Stimulated activated CD4-positive, alpha-beta T cell treated with anti-CD3 and anti-CD28 coated beads, Interleukin-15, amount 100 ng/mL, for 1 hour (primary cell): ENCODE measurements at regions not wholly inside any gene's neighbourhood (a gene's known extent, or its start where the extent isn't known, plus 50 kb on each side); places are given as distances from the start of the nearest gene placed in this dataset.

Experiments used
- DNase-seq, 2 donors: peaks; one replicate each; pipeline ENCODE4 v3.0.0-alpha.2; 2020; ENCODE audit warnings: low read depth in 1 of 2, low spot score in 1 of 2

DNA sequence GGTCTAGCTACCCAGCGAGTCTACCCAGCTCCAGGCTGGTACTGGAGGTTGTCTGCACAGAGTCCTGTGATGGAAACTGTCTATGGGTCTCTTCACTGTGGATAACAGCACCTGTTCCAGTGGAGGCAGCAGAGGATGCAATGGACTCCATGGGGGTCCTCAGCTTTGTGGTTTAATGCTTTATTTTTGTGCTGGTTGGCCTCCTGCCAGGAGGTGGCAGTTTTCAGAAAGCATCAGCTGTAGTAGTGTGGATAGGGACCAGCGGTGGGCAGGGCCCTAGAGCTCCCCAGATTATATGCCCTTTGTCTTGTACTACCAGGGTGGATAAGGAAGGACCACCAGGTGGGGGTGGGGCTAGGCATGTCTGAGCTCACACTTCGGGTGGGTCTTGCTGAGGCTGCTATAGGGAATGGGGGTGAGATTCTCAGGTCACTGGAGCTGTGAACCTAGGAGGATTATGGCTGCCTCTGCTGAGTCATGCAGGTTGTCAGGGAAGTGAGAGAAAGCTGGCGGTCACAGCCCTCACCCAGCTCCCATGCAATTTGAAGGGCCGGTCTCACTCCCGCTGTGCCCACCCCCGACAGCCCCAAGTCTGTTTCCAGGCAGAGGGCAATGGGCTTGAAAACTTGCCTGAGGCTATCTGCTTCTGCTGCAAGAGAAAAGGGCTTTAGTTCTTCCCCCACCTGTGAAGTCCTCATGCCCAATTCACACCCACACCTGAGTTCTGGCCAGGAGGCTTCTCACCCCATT is 397.1 kb downstream of the TLE1 start:
- DNase-seq, result no peak

DNA sequence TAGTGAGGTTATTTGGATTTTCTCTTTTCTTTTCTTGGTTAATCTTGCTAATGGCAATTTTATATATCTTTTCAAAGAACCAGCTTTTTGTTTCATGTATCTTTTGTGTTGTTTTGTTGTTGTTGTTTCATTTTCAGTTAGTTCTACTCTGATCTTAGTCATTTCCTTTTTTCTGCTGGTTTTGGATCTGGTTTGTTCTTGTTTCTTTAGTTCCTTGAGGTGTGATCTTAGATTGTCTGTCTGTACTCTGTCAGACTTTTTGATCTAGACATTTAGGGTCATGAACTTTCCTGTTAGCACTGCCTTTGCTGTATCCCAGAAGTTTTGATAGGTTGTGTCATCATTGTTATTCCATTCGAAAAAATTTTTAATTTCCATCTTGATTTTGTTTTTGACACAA is 399.7 kb downstream of the TLE1 start:
- no peak for DNase-seq

DNA sequence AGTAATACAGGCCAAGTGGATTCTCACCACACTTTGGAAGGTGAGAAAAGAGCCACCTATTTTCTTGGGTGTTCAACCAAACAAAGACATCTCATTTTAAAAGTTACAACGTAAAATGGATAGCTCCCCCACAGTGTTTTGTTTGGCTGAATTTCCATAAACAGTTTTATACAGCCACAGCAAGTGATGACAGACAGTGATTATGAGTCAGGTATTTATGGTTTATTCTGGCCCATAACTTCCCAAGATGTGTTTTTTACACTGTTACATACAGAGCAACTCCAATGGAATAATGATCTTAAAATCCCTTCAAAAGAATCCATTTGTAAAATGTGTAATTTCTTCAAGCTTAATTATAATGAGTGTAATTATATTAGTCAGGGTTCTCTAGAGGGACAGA is 421.3 kb downstream of the TLE1 start:
- DNase-seq, result no peak

DNA sequence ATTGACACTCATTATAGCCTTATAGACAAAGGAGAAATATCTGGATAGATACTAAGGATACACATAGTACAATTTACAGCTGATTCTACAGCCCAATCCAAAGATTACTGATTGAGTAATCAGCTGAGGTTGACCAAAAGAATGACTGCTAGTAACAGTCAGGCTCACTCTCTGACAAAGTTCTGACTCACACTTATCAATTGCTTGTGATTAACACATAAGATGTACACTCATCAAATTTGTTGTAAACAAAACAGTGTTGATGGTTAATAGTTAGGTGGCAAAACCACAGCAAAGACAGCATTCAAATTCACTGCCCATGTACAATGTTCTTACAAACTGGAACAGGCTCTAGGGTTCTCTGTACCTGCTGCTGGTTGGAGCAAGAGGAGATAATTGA is 422.7 kb downstream of the TLE1 start:
- no peak for DNase-seq

DNA sequence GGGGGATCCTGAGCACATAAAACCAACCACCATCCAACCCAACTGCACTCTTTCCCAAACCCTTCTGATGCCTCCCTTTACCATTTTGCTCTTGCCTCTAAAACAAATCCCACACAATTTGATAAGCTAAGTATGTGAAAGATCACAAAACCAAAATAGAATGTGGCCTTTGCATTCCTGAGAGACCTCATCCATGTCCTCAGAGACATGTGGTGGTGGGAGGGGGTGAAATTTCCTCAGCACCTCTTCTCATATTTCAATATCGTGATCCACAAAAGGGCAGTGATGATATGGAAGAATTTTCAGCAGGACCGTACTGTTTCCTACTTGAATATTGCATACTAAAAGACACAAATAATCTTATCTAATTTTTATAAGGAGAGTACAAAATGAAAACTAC is 423.3 kb downstream of the TLE1 start:
- DNase-seq, result no peak

DNA sequence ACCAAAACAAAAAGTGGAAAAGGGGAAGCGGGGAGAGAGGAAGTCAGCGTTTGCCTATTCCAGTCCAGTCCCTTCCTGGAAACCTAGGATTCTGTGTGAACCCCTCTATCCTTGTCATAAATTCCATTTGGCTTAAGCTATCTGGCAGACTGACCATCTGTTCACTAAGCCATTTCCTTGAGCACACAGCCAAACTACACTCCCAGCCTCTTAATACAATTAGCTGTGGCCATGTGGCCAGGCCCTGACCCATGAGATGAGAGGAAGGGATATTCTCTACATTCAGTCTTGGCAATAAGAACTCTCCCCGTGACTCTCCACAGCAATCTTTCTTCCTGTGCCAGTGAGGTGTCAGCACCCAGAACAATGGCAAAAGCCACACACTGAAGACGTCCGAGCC is 424.8 kb downstream of the TLE1 start:
- no peak for DNase-seq

DNA sequence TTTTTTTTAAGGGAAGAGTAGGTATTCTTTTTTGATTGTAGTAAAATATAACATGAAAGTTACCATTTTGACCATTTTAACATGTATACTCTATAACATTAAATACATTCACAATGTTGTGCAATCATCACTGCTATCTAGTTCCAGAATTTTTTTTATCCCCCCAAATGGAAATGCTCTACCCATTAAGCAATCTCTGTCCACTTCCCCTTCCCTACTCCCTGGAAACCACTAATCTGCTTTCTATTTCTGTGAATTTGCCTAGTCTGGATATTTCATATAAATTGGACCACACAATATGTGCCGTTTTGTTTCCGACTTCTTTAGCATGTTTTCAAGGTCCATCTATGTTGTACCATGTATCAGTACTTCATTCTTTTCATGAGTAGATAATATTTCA is 429.5 kb downstream of the TLE1 start:
- DNase-seq, result no peak

DNA sequence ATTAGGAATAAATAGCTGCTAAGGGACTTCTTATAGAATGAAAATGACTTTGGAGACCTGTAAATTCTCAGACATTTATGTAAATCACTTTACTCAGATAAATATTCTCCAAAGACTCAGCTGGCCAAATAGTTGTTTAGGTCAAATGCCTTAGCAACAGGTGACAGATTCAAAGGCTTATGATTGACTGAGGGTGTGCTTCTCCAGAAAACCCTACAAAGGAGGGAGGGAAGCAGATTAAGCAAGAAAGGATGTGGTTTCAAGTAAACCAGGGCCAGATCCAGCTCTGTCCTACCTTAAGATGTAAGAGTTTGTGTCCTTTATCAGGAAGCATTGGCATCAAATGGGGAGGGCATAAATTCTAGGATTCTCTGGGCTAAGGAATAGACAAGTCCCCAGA is 433.0 kb downstream of the TLE1 start:
- no peak for DNase-seq

DNA sequence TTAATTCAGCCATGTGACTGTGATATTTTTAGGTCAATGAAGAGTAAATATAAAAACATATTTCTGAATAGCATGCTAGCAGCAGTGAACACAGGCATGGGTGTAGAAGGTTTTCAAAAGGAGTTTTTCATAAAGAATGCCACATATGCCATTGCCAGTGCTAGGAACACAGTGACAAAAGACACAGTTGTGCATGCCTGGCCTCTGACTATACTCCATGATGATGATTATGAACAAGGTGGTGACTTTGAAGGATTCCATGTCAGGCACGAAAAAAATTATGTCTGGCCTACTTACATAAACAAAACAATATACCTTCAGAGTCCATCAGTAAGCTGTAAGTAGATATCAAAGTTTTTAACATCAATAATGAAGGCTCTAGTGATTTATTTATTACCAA is 438.7 kb downstream of the TLE1 start:
- DNase-seq, result no peak

DNA sequence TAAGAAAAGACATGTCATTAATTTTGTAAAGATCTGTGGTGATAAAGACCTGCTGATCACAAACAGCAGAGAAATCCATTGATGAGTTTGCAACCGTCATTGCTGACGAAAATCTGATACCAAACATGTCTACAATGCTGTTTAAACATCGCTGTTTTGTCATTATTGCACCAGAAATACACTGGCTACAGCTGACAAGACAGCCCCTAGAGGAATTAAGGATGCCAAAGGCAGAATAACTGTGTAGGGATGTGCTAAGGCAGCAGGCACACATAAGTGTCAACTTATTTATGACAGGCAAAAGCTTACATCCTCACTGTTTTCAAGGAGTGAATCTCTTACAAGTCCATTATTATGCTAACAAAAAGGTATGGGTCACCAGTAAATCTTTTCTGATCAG is 439.3 kb downstream of the TLE1 start:
- DNase-seq, result no peak

DNA sequence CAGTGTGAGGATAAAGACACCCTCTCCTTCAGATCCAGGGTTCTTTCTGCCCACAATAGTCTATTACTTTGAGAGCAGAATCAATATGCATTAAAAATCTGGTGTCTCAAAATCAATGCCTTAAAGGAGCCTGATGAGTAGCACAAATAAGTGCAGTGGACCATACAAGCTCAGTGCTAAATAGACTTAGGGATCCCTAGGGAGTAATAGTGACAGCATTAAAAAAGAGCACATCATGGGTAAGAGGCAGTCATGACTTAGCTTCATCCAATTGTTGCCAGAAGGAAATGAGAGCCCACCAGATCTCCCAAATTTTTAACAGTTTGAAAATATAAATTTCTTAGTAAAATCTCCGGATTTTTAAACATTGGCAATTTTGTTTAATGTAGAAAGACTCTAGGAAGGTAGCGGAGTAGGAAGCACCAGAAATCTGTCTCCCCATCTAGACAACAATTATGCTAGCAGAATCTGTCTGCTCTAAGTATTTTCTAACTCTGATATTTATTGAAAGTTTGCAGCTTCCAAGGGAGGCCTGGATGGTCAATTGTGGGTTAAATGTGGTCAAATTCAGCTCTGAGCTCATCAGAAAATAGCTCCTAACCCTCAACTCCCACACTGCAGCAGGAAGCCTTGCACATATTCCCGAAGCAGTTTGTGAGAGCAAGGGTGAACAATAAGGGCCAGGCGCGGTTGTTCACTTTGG is 443.9 kb downstream of the TLE1 start:
- DNase-seq, result no peak

DNA sequence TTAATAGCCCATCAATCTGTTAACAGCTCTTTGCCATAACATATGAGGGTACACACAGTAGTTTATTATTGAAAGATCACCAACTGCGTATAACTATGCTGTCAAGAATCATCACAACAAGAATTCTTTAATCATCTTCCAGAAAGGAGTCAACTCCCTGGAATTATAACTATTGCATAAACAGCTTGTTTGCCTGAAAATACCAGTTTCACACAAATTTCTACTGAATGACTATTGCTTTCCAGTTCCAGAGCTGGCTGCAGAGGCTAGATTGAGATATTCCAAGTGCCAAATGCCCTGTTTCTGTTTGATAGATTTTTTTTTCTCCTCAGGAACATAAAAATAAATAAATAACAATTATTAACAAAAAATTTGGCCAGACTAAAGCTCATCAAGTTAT is 444.7 kb downstream of the TLE1 start:
- no peak for DNase-seq

DNA sequence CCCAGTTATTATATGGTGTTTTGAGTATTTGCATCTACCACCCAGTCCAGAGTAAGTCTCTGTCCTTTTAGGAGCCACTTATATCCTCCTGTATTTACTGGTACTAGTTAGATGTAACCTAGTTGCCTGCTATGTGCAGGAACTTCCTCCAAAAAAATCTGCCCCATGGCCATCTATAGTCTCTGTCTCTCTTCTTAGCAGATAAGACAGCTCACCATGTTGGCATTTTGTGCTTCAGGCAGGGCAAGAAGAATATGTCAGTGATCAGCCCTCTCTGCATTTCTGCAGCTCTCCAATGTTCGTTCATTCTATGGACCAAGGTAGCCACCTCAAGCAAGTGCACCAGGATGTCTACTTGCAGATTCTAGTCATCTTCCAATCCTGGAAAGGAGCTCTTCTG is 446.5 kb downstream of the TLE1 start:
- no peak for DNase-seq

DNA sequence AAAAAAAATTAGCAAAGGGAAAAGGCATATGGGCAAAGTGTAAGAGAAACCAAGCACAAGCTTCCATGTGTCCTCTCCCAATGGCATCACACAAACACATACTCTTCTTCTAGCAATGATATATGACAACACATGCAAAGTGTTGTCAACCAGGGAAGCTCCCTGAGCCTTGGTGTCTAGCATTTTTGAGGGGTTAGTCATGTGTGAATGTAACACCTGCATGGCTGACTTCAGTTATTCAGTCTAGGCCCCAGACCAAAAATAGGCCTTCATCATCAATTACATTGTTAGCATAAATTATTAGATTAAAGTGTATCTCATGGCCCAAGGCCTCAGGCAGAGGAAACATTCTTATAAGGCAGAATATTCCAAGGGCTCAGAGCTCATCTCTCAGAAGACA is 450.0 kb downstream of the TLE1 start:
- DNase-seq, result no peak

DNA sequence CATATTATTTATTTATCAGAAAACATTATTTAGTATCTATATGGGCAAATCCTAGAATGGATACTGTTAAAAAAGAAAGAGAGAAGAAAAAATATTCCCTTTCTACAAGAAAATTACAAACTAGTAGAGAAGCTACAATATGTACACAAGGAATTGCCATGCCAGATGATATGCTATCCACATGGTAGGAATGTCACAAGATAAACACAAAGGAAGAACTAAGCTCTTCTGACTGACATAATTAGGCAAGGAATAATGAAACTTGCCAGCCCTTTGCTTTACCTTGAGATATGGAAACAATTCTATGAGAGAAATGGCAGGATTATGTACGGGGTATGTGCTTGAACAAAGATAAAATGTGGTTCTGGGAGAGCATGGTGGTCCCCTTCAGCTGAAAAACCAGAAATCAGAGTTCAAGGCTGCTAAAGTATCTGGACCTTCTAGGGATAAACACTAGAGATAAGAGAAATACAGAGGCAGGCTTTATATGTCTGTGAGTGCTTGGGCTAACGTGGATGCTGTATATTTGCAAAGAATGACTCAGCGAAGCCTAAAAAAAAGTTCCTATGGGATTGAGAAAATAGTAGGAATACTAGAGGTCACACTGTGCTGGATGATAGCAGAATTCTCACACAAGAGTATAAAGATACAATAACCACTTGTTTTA is 451.6 kb downstream of the TLE1 start:
- no peak for DNase-seq

DNA sequence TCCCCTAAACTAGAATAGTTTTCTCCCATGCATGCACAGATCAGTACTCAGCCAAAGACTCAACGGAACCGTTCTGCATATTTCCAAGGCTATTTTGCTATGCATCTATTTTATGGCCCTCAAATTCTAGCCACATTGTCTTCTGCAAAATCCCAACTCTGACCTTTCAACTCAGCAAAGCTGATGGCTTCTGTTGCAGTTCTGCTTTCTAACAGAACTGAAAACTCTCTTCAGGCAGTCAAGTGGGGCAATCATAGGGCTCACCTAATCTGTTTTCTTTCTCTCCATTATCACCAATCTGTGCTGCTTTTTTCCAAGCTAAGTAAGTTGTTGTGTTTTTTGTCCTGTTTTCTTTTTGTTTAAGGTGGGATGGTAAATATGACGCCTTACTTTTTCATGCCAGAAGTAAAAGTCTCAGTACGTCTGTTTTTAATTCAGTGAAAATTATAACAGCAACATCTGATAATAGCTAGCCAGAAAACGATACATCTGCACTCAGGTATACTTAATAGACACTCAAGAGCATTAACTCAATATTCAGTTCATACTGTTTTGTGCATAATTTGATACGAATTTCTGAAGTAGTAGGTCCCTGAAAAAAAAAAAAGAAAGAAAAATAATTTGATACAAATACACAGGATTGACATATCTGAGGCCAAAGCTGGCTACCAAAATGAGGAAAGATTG is 454.3 kb downstream of the TLE1 start:
- DNase-seq, result no peak

DNA sequence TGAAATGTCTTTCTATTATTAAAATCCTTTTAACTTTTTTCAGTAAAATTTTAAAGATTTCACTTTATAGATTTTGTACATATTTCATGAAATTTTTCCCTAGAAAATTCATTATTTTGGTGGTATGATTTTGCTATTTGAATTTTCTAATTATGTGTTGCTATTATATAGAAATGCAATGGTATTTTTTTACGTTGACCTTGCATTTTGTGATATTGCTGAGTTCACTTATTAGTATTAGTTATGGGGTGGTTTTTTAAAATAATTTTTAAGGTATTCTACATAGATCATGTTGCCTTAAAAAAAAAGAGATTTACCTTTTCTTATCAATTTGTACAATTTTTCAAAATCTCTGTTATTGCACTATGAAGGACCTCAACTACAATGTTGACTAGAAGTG is 458.3 kb downstream of the TLE1 start:
- no peak for DNase-seq

DNA sequence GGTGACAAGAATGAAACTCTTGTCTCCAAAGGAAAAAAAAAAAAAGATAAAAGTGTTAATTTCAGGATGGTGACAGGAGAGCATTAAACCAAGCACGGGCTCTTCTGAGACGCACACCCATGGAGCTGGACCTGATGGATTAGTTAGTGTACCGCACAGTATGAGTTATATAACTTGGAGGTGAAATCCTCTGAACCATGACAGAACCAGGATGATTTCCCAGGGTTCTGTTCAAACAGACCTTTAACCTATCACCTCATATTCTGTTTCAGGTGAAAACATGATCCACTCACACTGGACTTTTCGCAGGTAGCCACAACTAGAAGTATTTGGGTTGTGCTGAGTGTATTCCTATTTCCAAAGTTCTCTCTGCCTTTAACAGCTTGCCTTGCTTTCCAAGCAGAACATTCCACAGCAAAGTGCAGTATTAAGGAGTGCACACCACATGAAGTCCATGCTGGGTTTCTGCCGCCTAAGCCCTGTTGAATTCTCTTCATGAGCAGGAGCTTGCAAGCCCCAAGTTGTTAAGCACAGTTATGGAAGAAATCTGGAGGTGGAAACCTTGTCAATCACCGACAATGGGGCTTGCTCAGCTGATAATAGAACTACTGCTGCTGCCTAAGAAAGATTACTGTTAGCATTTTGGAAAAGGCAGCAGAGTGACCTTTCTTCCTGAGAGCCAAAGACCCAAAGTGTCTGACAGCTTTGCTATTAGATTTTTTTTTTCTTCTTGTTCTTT is 461.7 kb downstream of the TLE1 start:
- DNase-seq, result no peak

DNA sequence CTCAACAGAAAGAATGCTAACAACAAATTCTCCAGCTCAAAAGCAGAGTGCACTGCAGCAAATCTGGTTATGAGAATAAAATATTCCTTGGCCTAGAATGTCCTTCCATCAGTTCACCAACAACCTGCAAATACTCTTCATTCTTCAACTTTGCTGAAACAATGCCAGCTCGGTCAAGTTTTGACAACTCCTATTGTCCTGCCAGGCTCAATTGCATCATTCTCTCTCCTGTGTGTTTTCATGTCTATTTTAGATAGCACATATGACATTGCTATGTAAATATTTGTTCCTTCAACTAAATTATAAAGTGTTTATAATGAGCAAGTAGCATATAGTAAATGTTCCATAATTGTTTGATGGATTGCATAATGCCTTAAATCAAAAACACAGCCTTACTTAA is 463.8 kb downstream of the TLE1 start:
- no peak for DNase-seq

DNA sequence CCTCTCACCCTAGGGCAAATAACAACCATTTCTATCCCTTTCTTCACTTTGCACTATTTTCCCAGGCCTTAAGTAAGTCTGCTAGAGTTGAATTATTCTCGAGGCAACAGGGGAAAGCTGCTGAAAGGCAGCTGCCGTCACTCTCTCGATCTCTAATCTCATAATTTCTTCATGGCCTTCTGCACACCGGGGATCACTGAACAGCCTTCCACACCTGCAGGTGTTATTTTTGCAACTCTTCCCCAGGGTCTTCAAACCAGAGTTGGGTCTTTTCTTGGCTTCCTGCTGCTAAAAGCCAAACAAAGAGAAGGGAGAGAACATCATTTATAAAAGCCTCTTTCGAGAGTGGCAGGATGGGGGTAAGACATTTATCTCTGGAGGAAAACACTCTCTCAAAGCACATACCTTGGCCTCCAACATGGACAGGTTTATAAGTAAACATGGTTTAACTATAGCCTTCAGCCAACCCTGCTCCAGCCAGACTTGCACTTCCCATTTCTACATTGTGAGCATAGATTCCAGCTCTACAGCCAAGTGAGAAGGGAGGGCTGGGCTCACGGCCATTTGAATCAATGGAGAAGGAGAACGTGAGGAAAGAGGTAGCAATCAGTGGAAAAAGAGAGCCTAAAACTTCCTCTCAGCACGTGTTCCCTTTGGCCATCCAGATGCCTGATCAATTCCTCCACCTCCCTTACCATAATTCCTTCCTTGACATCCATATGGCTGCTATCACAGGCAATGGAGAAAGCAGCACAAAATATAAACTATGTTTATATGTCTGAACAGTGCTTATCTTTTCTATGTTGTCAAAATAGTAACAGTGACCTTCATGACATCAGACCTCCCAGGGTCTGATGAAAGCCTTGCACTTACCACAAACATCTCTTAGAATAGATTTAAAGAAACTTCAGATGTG is 464.9 kb downstream of the TLE1 start:
- no peak for DNase-seq
